ENCODE measurements at regions not wholly inside any gene's neighbourhood (a gene's known extent, or its start where the extent isn't known, plus 50 kb on each side); places are given as distances from the start of the nearest gene placed in this dataset.

DNA sequence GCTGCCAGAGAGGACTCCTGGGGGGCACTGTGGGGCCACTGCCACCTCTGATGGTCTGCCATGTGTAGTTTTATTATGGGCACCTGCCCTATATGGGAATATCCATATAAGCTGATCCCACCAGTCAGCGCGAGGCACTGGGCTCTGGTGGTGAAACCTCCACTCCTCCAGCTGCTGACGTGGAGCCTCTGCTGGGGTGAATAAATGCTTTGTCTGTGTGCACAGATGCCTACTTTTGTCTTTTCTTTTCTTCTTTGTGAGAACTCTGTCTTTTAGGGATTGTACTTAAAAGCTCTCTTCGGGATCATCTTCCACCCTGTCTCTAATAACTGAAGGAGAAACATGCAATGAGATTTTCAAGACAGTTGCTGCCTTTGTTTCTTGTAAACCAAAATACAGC, 68.9 kb upstream of the NCK2 start:
- TF ChIP-seq EZH2phosphoT487 (IDR thresholded peaks at IDR 0.05; ENCODE audit: insufficient read depth, low read depth) (no peak), EZH2 (IDR thresholded peaks at IDR 0.05; ENCODE audit: insufficient read depth, poor library complexity, severe bottlenecking) (no peak)
